ENCODE measurements at regions not wholly inside any gene's neighbourhood (a gene's known extent, or its start where the extent isn't known, plus 50 kb on each side); places are given as distances from the start of the nearest gene placed in this dataset.
"Not testable (repeated sequence)": the region's sequence is repeated elsewhere in the genome, so short reads cannot be mapped to it uniquely, and the experiment has no call there.

GRCh38 chr12:86613311-86613710 lies 357.1 kb upstream of the MGAT4C start:
- H3K9ac ChIP-seq (ENCODE audit: low read length in 5 of 5): no peak overlapping the region
- no peaks in the 10 kb centered on the region for H3K9me3 ChIP-seq (ENCODE audit: control insufficient read depth in 5 of 5, low read length in 5 of 5)
- no peak overlapping the region for H3K27ac ChIP-seq (ENCODE audit: low read depth, low read length)
- H3K4me3 ChIP-seq (ENCODE audit: low read depth in 1 of 5, low read length in 5 of 5): no peak overlapping the region
- no peaks in the 10 kb centered on the region for H3K36me3 ChIP-seq (ENCODE audit: control insufficient read depth in 5 of 5, insufficient read depth in 5 of 5, low read length in 5 of 5)
- H3K4me1 ChIP-seq (ENCODE audit: control insufficient read depth in 5 of 5, insufficient read depth in 5 of 5, low read length in 5 of 5): no peaks in the 10 kb centered on the region
- H3K27me3 ChIP-seq (ENCODE audit: control insufficient read depth in 5 of 5, insufficient read depth in 4 of 5, low read length in 5 of 5): no peaks in the 10 kb centered on the region

GRCh38 chr12:86608638-86609037 lies 352.4 kb upstream of the MGAT4C start:
- H3K36me3 ChIP-seq (ENCODE audit: control insufficient read depth in 5 of 5, insufficient read depth in 5 of 5, low read length in 5 of 5): no peaks in the 10 kb centered on the region
- H3K27ac ChIP-seq (ENCODE audit: low read depth, low read length): no peak overlapping the region
- no peaks in the 10 kb centered on the region for H3K4me1 ChIP-seq (ENCODE audit: control insufficient read depth in 5 of 5, insufficient read depth in 5 of 5, low read length in 5 of 5)
- no peak overlapping the region for H3K9ac ChIP-seq (ENCODE audit: low read length in 5 of 5)
- no peak overlapping the region for H3K4me3 ChIP-seq (ENCODE audit: low read depth in 1 of 5, low read length in 5 of 5)
- H3K27me3 ChIP-seq (ENCODE audit: control insufficient read depth in 5 of 5, insufficient read depth in 4 of 5, low read length in 5 of 5): no peaks in the 10 kb centered on the region
- no peaks in the 10 kb centered on the region for H3K9me3 ChIP-seq (ENCODE audit: control insufficient read depth in 5 of 5, low read length in 5 of 5)

GRCh38 chr12:86601550-86602308 lies 345.5 kb upstream of the MGAT4C start:
- no peaks in the 10 kb centered on the region for H3K27me3 ChIP-seq (ENCODE audit: control insufficient read depth in 5 of 5, insufficient read depth in 4 of 5, low read length in 5 of 5)
- H3K4me1 ChIP-seq (ENCODE audit: control insufficient read depth in 5 of 5, insufficient read depth in 5 of 5, low read length in 5 of 5): peaks cover 0 to 6% (median 0%) of the 10 kb centered on the region in 5 donors
- no peak overlapping the region for H3K27ac ChIP-seq (ENCODE audit: low read depth, low read length)
- no peak overlapping the region for H3K4me3 ChIP-seq (ENCODE audit: low read depth in 1 of 5, low read length in 5 of 5)
- H3K9me3 ChIP-seq (ENCODE audit: control insufficient read depth in 5 of 5, low read length in 5 of 5): no peaks in the 10 kb centered on the region
- H3K36me3 ChIP-seq (ENCODE audit: control insufficient read depth in 5 of 5, insufficient read depth in 5 of 5, low read length in 5 of 5): no peaks in the 10 kb centered on the region
- H3K9ac ChIP-seq (ENCODE audit: low read length in 5 of 5): no peak overlapping the region

- H3K36me3 ChIP-seq (ENCODE audit: control insufficient read depth in 5 of 5, insufficient read depth in 5 of 5, low read length in 5 of 5): no peaks in the 10 kb centered on the region
- H3K9ac ChIP-seq (ENCODE audit: low read length in 5 of 5): no peak overlapping the region
- H3K9me3 ChIP-seq (ENCODE audit: control insufficient read depth in 5 of 5, low read length in 5 of 5): no peaks in the 10 kb centered on the region
Measured at GRCh38 chr12:86600664-86601231, 344.6 kb upstream of the MGAT4C start.

GRCh38 chr12:86597431-86597830 lies 341.2 kb upstream of the MGAT4C start:
- no peaks in the 10 kb centered on the region for H3K27me3 ChIP-seq (ENCODE audit: control insufficient read depth in 5 of 5, insufficient read depth in 4 of 5, low read length in 5 of 5)
- no peaks in the 10 kb centered on the region for H3K9me3 ChIP-seq (ENCODE audit: control insufficient read depth in 5 of 5, low read length in 5 of 5)
- H3K9ac ChIP-seq (ENCODE audit: low read length in 5 of 5): no peak overlapping the region
- H3K4me1 ChIP-seq (ENCODE audit: control insufficient read depth in 5 of 5, insufficient read depth in 5 of 5, low read length in 5 of 5): peaks cover 0 to 6% (median 0%) of the 10 kb centered on the region in 5 donors
- H3K27ac ChIP-seq (ENCODE audit: low read depth, low read length): no peak overlapping the region
- H3K36me3 ChIP-seq (ENCODE audit: control insufficient read depth in 5 of 5, insufficient read depth in 5 of 5, low read length in 5 of 5): no peaks in the 10 kb centered on the region
- H3K4me3 ChIP-seq (ENCODE audit: low read depth in 1 of 5, low read length in 5 of 5): no peak overlapping the region

More at GRCh38 chr12:86600664-86601231, 344.6 kb upstream of the MGAT4C start:
- Histone ChIP-seq H3K4me1 (ENCODE audit: control insufficient read depth in 5 of 5, insufficient read depth in 5 of 5, low read length in 5 of 5) (peaks cover 0 to 6% (median 0%) of the 10 kb centered on the region in 5 donors), H3K27ac (ENCODE audit: low read depth, low read length) (no peak overlapping the region), H3K4me3 (ENCODE audit: low read depth in 1 of 5, low read length in 5 of 5) (no peak overlapping the region), H3K27me3 (ENCODE audit: control insufficient read depth in 5 of 5, insufficient read depth in 4 of 5, low read length in 5 of 5) (no peaks in the 10 kb centered on the region)

GRCh38 chr12:86590296-86590695 lies 334.1 kb upstream of the MGAT4C start:
- Histone ChIP-seq H3K36me3 (ENCODE audit: control insufficient read depth in 5 of 5, insufficient read depth in 5 of 5, low read length in 5 of 5) (no peaks in the 10 kb centered on the region), H3K27ac (ENCODE audit: low read depth, low read length) (no peak overlapping the region), H3K9ac (ENCODE audit: low read length in 5 of 5) (no peak overlapping the region), H3K9me3 (ENCODE audit: control insufficient read depth in 5 of 5, low read length in 5 of 5) (no peaks in the 10 kb centered on the region), H3K27me3 (ENCODE audit: control insufficient read depth in 5 of 5, insufficient read depth in 4 of 5, low read length in 5 of 5) (no peaks in the 10 kb centered on the region), H3K4me3 (ENCODE audit: low read depth in 1 of 5, low read length in 5 of 5) (no peak overlapping the region), H3K4me1 (ENCODE audit: control insufficient read depth in 5 of 5, insufficient read depth in 5 of 5, low read length in 5 of 5) (no peaks in the 10 kb centered on the region)

GRCh38 chr12:86574143-86574542 lies 318.0 kb upstream of the MGAT4C start:
- H3K27ac ChIP-seq (ENCODE audit: low read depth, low read length): no peak overlapping the region
- H3K9ac ChIP-seq (ENCODE audit: low read length in 5 of 5): no peak overlapping the region
- H3K9me3 ChIP-seq (ENCODE audit: control insufficient read depth in 5 of 5, low read length in 5 of 5): peaks cover 0 to 3% (median 0%) of the 10 kb centered on the region in 5 donors
- H3K27me3 ChIP-seq (ENCODE audit: control insufficient read depth in 5 of 5, insufficient read depth in 4 of 5, low read length in 5 of 5): no peaks in the 10 kb centered on the region
- no peaks in the 10 kb centered on the region for H3K4me1 ChIP-seq (ENCODE audit: control insufficient read depth in 5 of 5, insufficient read depth in 5 of 5, low read length in 5 of 5)
- H3K36me3 ChIP-seq (ENCODE audit: control insufficient read depth in 5 of 5, insufficient read depth in 5 of 5, low read length in 5 of 5): no peaks in the 10 kb centered on the region
- H3K4me3 ChIP-seq (ENCODE audit: low read depth in 1 of 5, low read length in 5 of 5): no peak overlapping the region

GRCh38 chr12:86572455-86572854 lies 316.3 kb upstream of the MGAT4C start:
- Histone ChIP-seq H3K9ac (ENCODE audit: low read length in 5 of 5) (no peak overlapping the region), H3K4me1 (ENCODE audit: control insufficient read depth in 5 of 5, insufficient read depth in 5 of 5, low read length in 5 of 5) (no peaks in the 10 kb centered on the region), H3K27me3 (ENCODE audit: control insufficient read depth in 5 of 5, insufficient read depth in 4 of 5, low read length in 5 of 5) (no peaks in the 10 kb centered on the region), H3K9me3 (ENCODE audit: control insufficient read depth in 5 of 5, low read length in 5 of 5) (peaks cover 0 to 5% (median 0%) of the 10 kb centered on the region in 5 donors), H3K4me3 (ENCODE audit: low read depth in 1 of 5, low read length in 5 of 5) (no peak overlapping the region), H3K36me3 (ENCODE audit: control insufficient read depth in 5 of 5, insufficient read depth in 5 of 5, low read length in 5 of 5) (no peaks in the 10 kb centered on the region), H3K27ac (ENCODE audit: low read depth, low read length) (no peak overlapping the region)

GRCh38 chr12:86565038-86565437 lies 308.8 kb upstream of the MGAT4C start:
- Histone ChIP-seq H3K9me3 (ENCODE audit: control insufficient read depth in 5 of 5, low read length in 5 of 5) (peaks cover 0 to 16% (median 3%) of the 10 kb centered on the region in 5 donors), H3K27me3 (ENCODE audit: control insufficient read depth in 5 of 5, insufficient read depth in 4 of 5, low read length in 5 of 5) (no peaks in the 10 kb centered on the region), H3K36me3 (ENCODE audit: control insufficient read depth in 5 of 5, insufficient read depth in 5 of 5, low read length in 5 of 5) (no peaks in the 10 kb centered on the region), H3K4me3 (ENCODE audit: low read depth in 1 of 5, low read length in 5 of 5) (no peak overlapping the region), H3K9ac (ENCODE audit: low read length in 5 of 5) (no peak overlapping the region), H3K4me1 (ENCODE audit: control insufficient read depth in 5 of 5, insufficient read depth in 5 of 5, low read length in 5 of 5) (no peaks in the 10 kb centered on the region), H3K27ac (ENCODE audit: low read depth, low read length) (no peak overlapping the region)

- peaks cover 0 to 14% (median 10%) of the 10 kb centered on the region in 5 donors for H3K4me1 ChIP-seq (ENCODE audit: control insufficient read depth in 5 of 5, insufficient read depth in 5 of 5, low read length in 5 of 5)
Measured at GRCh38 chr12:86555491-86555890, 299.3 kb upstream of the MGAT4C start.

More at GRCh38 chr12:86555491-86555890, 299.3 kb upstream of the MGAT4C start:
- H3K9ac ChIP-seq (ENCODE audit: low read length in 5 of 5); H3K4me3 ChIP-seq (ENCODE audit: low read depth in 1 of 5, low read length in 5 of 5); H3K9me3 ChIP-seq (ENCODE audit: control insufficient read depth in 5 of 5, low read length in 5 of 5); H3K27ac ChIP-seq (ENCODE audit: low read depth, low read length); H3K36me3 ChIP-seq (ENCODE audit: control insufficient read depth in 5 of 5, insufficient read depth in 5 of 5, low read length in 5 of 5); H3K27me3 ChIP-seq (ENCODE audit: control insufficient read depth in 5 of 5, insufficient read depth in 4 of 5, low read length in 5 of 5): not testable (repeated sequence)
